Calu3 (cell line): ENCODE measurements at regions not wholly inside any gene's neighbourhood (a gene's known extent, or its start where the extent isn't known, plus 50 kb on each side); places are given as distances from the start of the nearest gene placed in this dataset.

ENCODE experiments used
- BruUV-seq: library from RNA; stranded (reverse); fragments of 400-500 nt; replicated peaks from 2 replicates; lab custom pipeline; 2021; lab: Mats Ljungman, UMichigan
- CTCF ChIA-PET: fragments of 300-600 bp; sonication (Branson Sonifier 250); formaldehyde crosslinking; loops from one replicate; lab custom pipeline; 2022; ENCODE audit warnings: antibody characterized with exemption; lab: Charles Lee
- DNase-seq: peaks from one replicate; pipeline ENCODE4 v3.0.0; 2022
- H3K27ac Mint-ChIP-seq: one replicate; pipeline ENCODE4 v1.8.0; 2022; ENCODE audit warnings: mixed read lengths; ENCODE audit not compliant: unreplicated experiment
- H3K27me3 Mint-ChIP-seq: one replicate; pipeline ENCODE4 v1.8.0; 2022; ENCODE audit warnings: mixed read lengths; ENCODE audit not compliant: unreplicated experiment
- H3K36me3 Mint-ChIP-seq: one replicate; pipeline ENCODE4 v1.8.0; 2022; ENCODE audit warnings: mild to moderate bottlenecking, moderate library complexity, mixed read lengths; ENCODE audit not compliant: insufficient read depth, unreplicated experiment
- H3K4me1 Mint-ChIP-seq: one replicate; pipeline ENCODE4 v1.8.0; 2022; ENCODE audit warnings: mild to moderate bottlenecking, low read depth, mixed read lengths; ENCODE audit not compliant: unreplicated experiment
- H3K4me3 Mint-ChIP-seq: one replicate; pipeline ENCODE4 v1.8.0; 2022; ENCODE audit warnings: mild to moderate bottlenecking, low read depth, moderate library complexity, mixed read lengths; ENCODE audit not compliant: unreplicated experiment
- H3K9me3 Mint-ChIP-seq: one replicate; pipeline ENCODE4 v1.8.0; 2022; ENCODE audit warnings: low read depth, mixed read lengths; ENCODE audit not compliant: unreplicated experiment
- intact Hi-C: fragments of 100-400 bp; cut with micrococcal nuclease; formaldehyde crosslinking; loops from one replicate; pipeline ENCODE4 v1.10.0; 2022; ENCODE audit not compliant: unreplicated experiment
- TF ChIP-seq, protein P1 (sequence below): fragments of 200-600 bp; IDR thresholded peaks from one replicate; pipeline ENCODE4 v1.8.0; 2022; ENCODE audit warnings: antibody characterized with exemption; ENCODE audit not compliant: unreplicated experiment

DNA sequence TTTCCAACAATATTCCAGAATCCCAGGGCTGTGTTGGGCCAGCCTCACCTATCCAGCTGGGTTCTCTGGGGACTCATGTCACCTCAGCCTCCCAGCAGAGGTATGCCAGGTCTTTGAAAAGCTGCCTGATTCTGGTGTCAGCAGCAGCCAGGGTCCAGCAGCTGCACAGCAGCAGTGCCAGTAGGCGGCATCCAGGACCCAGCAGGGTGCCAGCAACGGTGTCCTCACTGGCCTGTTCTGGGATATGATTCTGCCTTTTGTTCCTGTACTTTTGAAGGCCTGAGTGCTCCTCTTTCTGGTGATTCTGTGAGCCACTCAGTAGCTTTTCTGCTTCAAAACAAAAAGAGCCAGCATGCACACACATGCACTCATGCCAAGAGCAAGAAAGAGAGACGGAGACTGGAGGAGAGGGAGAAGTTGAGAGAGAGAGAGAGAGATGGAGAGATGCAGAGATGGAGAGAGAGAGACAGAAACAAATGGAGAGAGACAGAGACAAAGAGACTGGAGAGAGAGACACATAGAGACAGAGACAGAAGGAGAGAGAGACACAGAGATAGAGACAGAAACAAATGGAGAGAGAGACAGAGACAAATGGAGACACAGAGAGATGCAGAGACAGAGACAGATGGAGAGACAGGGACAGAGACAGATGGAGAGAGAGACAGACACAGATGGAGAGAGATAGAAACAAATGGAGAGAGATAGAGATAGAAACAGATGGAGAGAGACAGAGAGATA is 205.7 kb downstream of the UACA start:
- H3K27me3 Mint-ChIP-seq: no peaks in the 10 kb centered on the region
- intact Hi-C loops: no loop called here
- no peak for DNase-seq
- no peaks in the 10 kb centered on the region for H3K4me1 Mint-ChIP-seq
- no TSS peak for BruUV-seq
- no peaks in the 10 kb centered on the region for H3K36me3 Mint-ChIP-seq
- CTCF ChIA-PET: interaction anchor here (0.7 kb wide), 1 partner anchor 11 kb away, joined by 3 read pairs; no protein-coding TSS in a partner anchor
- no peak overlapping the region for H3K27ac Mint-ChIP-seq
- H3K4me3 Mint-ChIP-seq: no peak overlapping the region
- no peaks in the 10 kb centered on the region for H3K9me3 Mint-ChIP-seq
- TF ChIP-seq, protein P1, sequence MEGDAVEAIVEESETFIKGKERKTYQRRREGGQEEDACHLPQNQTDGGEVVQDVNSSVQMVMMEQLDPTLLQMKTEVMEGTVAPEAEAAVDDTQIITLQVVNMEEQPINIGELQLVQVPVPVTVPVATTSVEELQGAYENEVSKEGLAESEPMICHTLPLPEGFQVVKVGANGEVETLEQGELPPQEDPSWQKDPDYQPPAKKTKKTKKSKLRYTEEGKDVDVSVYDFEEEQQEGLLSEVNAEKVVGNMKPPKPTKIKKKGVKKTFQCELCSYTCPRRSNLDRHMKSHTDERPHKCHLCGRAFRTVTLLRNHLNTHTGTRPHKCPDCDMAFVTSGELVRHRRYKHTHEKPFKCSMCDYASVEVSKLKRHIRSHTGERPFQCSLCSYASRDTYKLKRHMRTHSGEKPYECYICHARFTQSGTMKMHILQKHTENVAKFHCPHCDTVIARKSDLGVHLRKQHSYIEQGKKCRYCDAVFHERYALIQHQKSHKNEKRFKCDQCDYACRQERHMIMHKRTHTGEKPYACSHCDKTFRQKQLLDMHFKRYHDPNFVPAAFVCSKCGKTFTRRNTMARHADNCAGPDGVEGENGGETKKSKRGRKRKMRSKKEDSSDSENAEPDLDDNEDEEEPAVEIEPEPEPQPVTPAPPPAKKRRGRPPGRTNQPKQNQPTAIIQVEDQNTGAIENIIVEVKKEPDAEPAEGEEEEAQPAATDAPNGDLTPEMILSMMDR: no peak

DNA sequence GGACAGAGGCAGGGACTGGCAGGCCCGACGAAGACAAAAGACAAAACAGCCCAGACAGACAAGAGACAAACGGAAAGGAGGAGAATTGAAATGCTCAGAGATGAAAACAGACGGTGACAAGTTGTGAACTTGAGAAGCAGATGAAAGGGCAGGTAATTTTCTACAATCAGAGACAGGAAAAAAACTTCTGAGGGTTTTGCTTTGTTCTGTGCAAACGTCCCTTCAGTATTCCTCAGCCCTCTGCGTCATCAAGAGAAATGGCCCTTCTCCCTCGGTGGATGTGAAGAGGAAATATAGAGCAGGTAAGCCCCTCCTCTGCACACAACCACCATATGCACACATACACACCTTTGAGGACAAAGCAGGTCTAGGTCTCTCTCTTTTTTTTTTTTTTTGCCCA is 206.6 kb downstream of the UACA start:
- Mint-ChIP-seq H3K27ac (no peak overlapping the region), H3K36me3 (no peaks in the 10 kb centered on the region), H3K4me3 (no peak overlapping the region), H3K4me1 (no peaks in the 10 kb centered on the region), H3K9me3 (no peaks in the 10 kb centered on the region), H3K27me3 (no peaks in the 10 kb centered on the region)
- CTCF ChIA-PET: interaction anchor here (1.5 kb wide), 1 partner anchor 12 kb away, joined by 4 read pairs; no protein-coding TSS in a partner anchor
- no TSS peak for BruUV-seq
- intact Hi-C loops: no loop called here
- DNase-seq: no peak
- TF ChIP-seq, protein P1: no peak

DNA sequence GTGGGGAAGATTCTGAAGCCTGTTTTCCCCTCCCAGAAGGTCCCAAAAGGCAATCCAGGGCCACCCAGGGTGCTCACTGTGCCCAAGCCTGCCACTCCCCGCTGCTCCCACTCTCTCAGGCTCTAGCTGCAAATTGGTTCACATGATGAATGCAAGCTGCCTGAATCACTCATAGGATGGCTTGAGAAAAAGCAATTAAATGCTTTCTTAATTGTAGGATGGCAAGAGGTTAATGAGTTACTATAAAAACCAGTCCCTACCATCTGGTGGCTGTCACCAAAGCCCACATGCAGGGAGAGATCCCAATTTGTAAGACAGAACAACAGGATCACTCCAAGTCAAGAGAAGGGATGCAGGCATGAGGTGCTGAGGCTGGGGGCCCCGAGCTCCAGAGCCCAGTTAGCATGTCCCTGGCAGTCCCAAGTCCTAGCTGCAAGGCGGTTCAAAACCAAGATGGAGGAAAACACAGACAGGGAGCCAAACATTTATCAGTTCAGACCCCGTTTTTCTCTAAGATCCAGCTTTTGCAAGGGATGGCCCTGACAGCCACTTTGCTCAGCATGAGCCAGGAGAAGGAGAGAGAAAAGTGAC is 207.1 kb downstream of the UACA start:
- TF ChIP-seq, protein P1: no peak
- BruUV-seq: no TSS peak
- H3K36me3 Mint-ChIP-seq: no peaks in the 10 kb centered on the region
- no peaks in the 10 kb centered on the region for H3K9me3 Mint-ChIP-seq
- no peak for DNase-seq
- H3K4me1 Mint-ChIP-seq: no peaks in the 10 kb centered on the region
- intact Hi-C loops: no loop called here
- no peaks in the 10 kb centered on the region for H3K27me3 Mint-ChIP-seq
- no peak overlapping the region for H3K4me3 Mint-ChIP-seq
- CTCF ChIA-PET: interaction anchor here (1.5 kb wide), 1 partner anchor 13 kb away, joined by 4 read pairs; no protein-coding TSS in a partner anchor
- no peak overlapping the region for H3K27ac Mint-ChIP-seq

DNA sequence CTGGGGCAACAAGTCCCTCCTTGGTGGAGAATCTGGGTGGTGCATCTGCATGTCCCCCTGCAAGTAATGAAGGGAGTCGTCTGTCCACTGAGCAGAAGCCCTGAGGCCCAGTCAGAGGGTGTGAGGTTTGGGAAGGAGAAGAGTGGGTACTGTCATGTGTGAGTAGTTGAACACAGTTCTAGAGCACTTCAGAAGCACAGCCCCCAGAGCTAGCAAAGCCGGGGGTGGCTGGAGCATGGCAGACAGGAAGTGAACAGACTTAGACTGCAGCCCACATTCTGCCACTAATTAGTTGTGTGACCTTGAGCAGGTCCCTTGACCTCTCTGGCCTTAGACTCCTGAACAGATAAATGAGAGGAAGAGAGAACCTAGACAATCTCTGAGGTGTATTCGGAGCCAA is 207.6 kb downstream of the UACA start:
- no peak for DNase-seq
- TF ChIP-seq, protein P1: no peak
- Mint-ChIP-seq H3K4me3 (no peak overlapping the region), H3K27ac (no peak overlapping the region), H3K4me1 (no peaks in the 10 kb centered on the region), H3K27me3 (no peaks in the 10 kb centered on the region), H3K9me3 (no peaks in the 10 kb centered on the region), H3K36me3 (no peaks in the 10 kb centered on the region)
- no TSS peak for BruUV-seq
- CTCF ChIA-PET: interaction anchor here (1.5 kb wide), 1 partner anchor 13 kb away, joined by 4 read pairs; no protein-coding TSS in a partner anchor
- intact Hi-C loops: no loop called here
